ENCODE measurements at regions not wholly inside any gene's neighbourhood (a gene's known extent, or its start where the extent isn't known, plus 50 kb on each side); places are given as distances from the start of the nearest gene placed in this dataset.

GRCh38 chr2:122528958-122529705, 773.7 kb downstream of the TSN start:
- Histone ChIP-seq H3K4me1 (ENCODE audit: control insufficient read depth, insufficient read depth, low read length) (peaks cover 2% of the 10 kb centered on the region), H3K9me3 (ENCODE audit: control insufficient read depth in 2 of 2, low read length in 2 of 2) (no peaks in the 10 kb centered on the region), H3K27ac (ENCODE audit: low read length) (no peak overlapping the region), H3K27me3 (ENCODE audit: control insufficient read depth in 1 of 2, insufficient read depth in 2 of 2, low read length in 2 of 2) (peaks cover 0 to 2% of the 10 kb centered on the region in 2 donors), H3K4me3 (ENCODE audit: low read length in 2 of 2) (no peak overlapping the region), H3K36me3 (ENCODE audit: control insufficient read depth in 2 of 2, insufficient read depth in 2 of 2, low read length in 2 of 2) (no peaks in the 10 kb centered on the region), H3K9ac (ENCODE audit: low read length in 2 of 2) (no peak overlapping the region)

GRCh38 chr2:122530814-122531213, 775.4 kb downstream of the TSN start:
- Histone ChIP-seq H3K9ac (ENCODE audit: low read length in 2 of 2) (no peak overlapping the region), H3K36me3 (ENCODE audit: control insufficient read depth in 2 of 2, insufficient read depth in 2 of 2, low read length in 2 of 2) (no peaks in the 10 kb centered on the region), H3K4me1 (ENCODE audit: control insufficient read depth, insufficient read depth, low read length) (peaks cover 2% of the 10 kb centered on the region), H3K4me3 (ENCODE audit: low read length in 2 of 2) (no peak overlapping the region), H3K9me3 (ENCODE audit: control insufficient read depth in 2 of 2, low read length in 2 of 2) (no peaks in the 10 kb centered on the region), H3K27ac (ENCODE audit: low read length) (no peak overlapping the region), H3K27me3 (ENCODE audit: control insufficient read depth in 1 of 2, insufficient read depth in 2 of 2, low read length in 2 of 2) (peaks cover 0 to 2% of the 10 kb centered on the region in 2 donors)

DNA sequence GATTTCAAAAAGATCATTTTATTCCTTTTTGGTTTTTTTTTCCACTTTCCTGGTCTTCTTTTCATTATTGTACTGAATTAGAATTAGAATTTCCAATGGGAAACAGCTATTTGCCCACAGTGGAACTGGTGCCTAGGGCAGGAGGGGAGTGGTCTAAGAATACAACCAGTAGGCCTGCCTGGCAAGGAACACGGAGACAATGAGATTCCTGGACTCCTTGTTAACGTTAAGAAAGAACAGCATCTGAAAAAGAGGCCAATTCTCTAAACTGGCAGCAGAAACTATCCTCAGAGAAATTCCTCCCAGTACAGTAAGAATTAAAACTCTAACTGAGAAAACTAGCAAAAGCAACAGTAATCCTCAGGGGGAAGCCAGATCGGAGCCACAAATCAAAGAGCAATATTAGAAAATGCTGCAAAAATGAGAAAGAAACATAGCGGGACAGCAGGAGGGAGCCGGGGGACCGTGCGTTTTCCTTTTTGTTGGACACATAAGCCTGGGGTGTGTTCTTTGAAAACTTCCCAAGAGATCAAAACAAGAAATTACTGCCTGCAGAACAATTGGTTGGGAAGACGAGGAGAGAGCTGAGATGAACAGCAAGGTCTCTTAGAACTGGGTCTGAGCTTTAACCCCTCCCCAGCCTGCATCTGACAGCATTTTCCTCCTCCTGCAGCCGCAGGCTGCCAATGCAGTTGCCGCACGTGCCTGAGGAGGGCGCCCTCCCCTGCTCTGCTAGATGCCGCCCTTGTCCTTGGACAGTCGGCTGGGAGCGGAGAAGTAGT, 776.0 kb downstream of the TSN start:
- peaks cover 0 to 2% of the 10 kb centered on the region in 2 donors for H3K27me3 ChIP-seq (ENCODE audit: control insufficient read depth in 1 of 2, insufficient read depth in 2 of 2, low read length in 2 of 2)
- H3K4me1 ChIP-seq (ENCODE audit: control insufficient read depth, insufficient read depth, low read length) = peaks cover 2% of the 10 kb centered on the region
- no peak overlapping the region for H3K4me3 ChIP-seq (ENCODE audit: low read length in 2 of 2)
- H3K9ac ChIP-seq (ENCODE audit: low read length in 2 of 2) = no peak overlapping the region
- H3K27ac ChIP-seq (ENCODE audit: low read length) = no peak overlapping the region
- no peaks in the 10 kb centered on the region for H3K36me3 ChIP-seq (ENCODE audit: control insufficient read depth in 2 of 2, insufficient read depth in 2 of 2, low read length in 2 of 2)
- H3K9me3 ChIP-seq (ENCODE audit: control insufficient read depth in 2 of 2, low read length in 2 of 2) = no peaks in the 10 kb centered on the region

DNA sequence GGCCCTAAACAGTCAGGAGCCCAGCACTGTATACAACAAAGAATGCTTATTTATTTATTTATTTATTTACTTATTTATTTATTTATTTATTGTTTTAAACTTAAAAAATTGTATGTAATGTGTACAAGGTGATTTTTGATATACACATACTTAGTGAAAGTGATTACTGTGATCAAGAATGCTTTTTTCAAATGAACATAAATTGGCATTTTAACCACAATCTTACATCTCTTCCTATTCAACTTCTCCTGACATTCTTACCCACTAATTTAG, 776.6 kb downstream of the TSN start:
- no peaks in the 10 kb centered on the region for H3K36me3 ChIP-seq (ENCODE audit: control insufficient read depth in 2 of 2, insufficient read depth in 2 of 2, low read length in 2 of 2)
- H3K9ac ChIP-seq (ENCODE audit: low read length in 2 of 2) = no peak overlapping the region

DNA sequence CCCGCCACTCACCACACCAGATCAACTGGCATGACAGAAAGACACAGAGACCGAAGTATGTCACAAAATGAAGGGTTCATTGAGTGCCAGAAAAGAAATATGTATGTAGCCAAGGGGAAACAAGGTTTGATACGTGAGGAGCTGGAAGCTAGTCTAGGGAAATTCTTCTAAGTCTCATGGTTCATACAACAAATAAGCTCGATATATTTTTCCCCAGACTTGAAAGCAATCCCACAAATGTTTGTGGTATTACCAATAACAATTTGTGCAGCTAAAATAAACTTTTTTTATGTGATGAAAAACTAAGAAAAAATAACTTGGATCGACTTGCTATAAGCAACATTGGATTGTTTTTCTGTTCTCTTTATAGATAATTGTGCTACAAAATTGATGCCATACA, 777.0 kb downstream of the TSN start:
- H3K4me3 ChIP-seq (ENCODE audit: low read length in 2 of 2) = no peak overlapping the region
- no peaks in the 10 kb centered on the region for H3K36me3 ChIP-seq (ENCODE audit: control insufficient read depth in 2 of 2, insufficient read depth in 2 of 2, low read length in 2 of 2)
- H3K27me3 ChIP-seq (ENCODE audit: control insufficient read depth in 1 of 2, insufficient read depth in 2 of 2, low read length in 2 of 2) = peaks cover 0 to 2% of the 10 kb centered on the region in 2 donors
- H3K4me1 ChIP-seq (ENCODE audit: control insufficient read depth, insufficient read depth, low read length) = peaks cover 2% of the 10 kb centered on the region
- no peaks in the 10 kb centered on the region for H3K9me3 ChIP-seq (ENCODE audit: control insufficient read depth in 2 of 2, low read length in 2 of 2)
- no peak overlapping the region for H3K27ac ChIP-seq (ENCODE audit: low read length)
- no peak overlapping the region for H3K9ac ChIP-seq (ENCODE audit: low read length in 2 of 2)

More for the DNA sequence above, 776.6 kb downstream of the TSN start:
- Histone ChIP-seq H3K4me1 (ENCODE audit: control insufficient read depth, insufficient read depth, low read length) (peaks cover 2% of the 10 kb centered on the region), H3K27me3 (ENCODE audit: control insufficient read depth in 1 of 2, insufficient read depth in 2 of 2, low read length in 2 of 2) (peaks cover 0 to 2% of the 10 kb centered on the region in 2 donors), H3K27ac (ENCODE audit: low read length) (no peak overlapping the region), H3K9me3 (ENCODE audit: control insufficient read depth in 2 of 2, low read length in 2 of 2) (no peaks in the 10 kb centered on the region), H3K4me3 (ENCODE audit: low read length in 2 of 2) (no peak overlapping the region)

- Histone ChIP-seq H3K4me1 (ENCODE audit: control insufficient read depth, insufficient read depth, low read length) (peaks cover 2% of the 10 kb centered on the region), H3K9ac (ENCODE audit: low read length in 2 of 2) (no peak overlapping the region), H3K27ac (ENCODE audit: low read length) (no peak overlapping the region), H3K4me3 (ENCODE audit: low read length in 2 of 2) (no peak overlapping the region), H3K9me3 (ENCODE audit: control insufficient read depth in 2 of 2, low read length in 2 of 2) (no peaks in the 10 kb centered on the region), H3K36me3 (ENCODE audit: control insufficient read depth in 2 of 2, insufficient read depth in 2 of 2, low read length in 2 of 2) (no peaks in the 10 kb centered on the region), H3K27me3 (ENCODE audit: control insufficient read depth in 1 of 2, insufficient read depth in 2 of 2, low read length in 2 of 2) (peaks cover 0 to 2% of the 10 kb centered on the region in 2 donors)
Observed at GRCh38 chr2:122535960-122536505, 780.6 kb downstream of the TSN start.

DNA sequence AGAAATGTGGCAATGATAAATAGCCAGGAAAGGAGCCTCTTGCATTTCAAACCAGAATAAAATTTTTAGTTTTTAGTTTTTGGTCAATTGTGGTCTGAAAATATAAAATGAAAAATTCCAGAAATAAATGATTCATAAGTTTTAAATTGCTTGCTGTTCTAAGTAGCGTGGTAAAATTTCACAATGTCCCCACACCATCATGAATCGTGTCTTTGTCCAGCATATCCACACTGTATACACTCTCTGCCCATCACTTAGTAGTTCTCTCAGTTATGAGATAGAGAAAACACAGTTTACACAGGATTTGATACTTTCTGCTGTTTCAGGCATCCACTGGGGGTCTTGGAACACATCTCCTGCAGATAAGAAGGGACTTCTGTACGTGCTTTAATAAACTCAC, 783.9 kb downstream of the TSN start:
- Histone ChIP-seq H3K4me1 (ENCODE audit: control insufficient read depth, insufficient read depth, low read length) (no peaks in the 10 kb centered on the region), H3K9me3 (ENCODE audit: control insufficient read depth in 2 of 2, low read length in 2 of 2) (no peaks in the 10 kb centered on the region), H3K4me3 (ENCODE audit: low read length in 2 of 2) (no peak overlapping the region), H3K36me3 (ENCODE audit: control insufficient read depth in 2 of 2, insufficient read depth in 2 of 2, low read length in 2 of 2) (no peaks in the 10 kb centered on the region), H3K9ac (ENCODE audit: low read length in 2 of 2) (no peak overlapping the region), H3K27ac (ENCODE audit: low read length) (no peak overlapping the region), H3K27me3 (ENCODE audit: control insufficient read depth in 1 of 2, insufficient read depth in 2 of 2, low read length in 2 of 2) (no peaks in the 10 kb centered on the region)

DNA sequence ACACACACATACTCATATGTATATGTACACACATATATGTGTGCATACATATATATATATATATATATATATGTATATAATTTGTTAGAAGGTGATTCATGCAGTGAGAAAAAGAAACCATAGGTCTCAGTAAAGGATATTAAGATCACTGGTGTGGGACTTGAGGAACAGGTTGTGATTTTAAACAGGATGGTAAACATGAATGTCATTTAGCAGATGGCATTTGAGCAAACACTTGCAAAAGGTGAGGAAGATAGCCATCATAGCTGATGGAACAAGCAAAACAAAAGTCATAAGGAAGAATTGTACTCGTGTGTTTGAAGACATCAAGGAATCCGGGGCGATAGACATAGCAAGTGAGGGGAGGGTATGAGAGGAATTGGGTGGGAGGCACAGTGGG, 784.5 kb downstream of the TSN start:
- Histone ChIP-seq H3K27ac (ENCODE audit: low read length) (no peak overlapping the region), H3K4me3 (ENCODE audit: low read length in 2 of 2) (no peak overlapping the region), H3K4me1 (ENCODE audit: control insufficient read depth, insufficient read depth, low read length) (no peaks in the 10 kb centered on the region), H3K9ac (ENCODE audit: low read length in 2 of 2) (no peak overlapping the region), H3K9me3 (ENCODE audit: control insufficient read depth in 2 of 2, low read length in 2 of 2) (no peaks in the 10 kb centered on the region), H3K36me3 (ENCODE audit: control insufficient read depth in 2 of 2, insufficient read depth in 2 of 2, low read length in 2 of 2) (no peaks in the 10 kb centered on the region), H3K27me3 (ENCODE audit: control insufficient read depth in 1 of 2, insufficient read depth in 2 of 2, low read length in 2 of 2) (no peaks in the 10 kb centered on the region)

DNA sequence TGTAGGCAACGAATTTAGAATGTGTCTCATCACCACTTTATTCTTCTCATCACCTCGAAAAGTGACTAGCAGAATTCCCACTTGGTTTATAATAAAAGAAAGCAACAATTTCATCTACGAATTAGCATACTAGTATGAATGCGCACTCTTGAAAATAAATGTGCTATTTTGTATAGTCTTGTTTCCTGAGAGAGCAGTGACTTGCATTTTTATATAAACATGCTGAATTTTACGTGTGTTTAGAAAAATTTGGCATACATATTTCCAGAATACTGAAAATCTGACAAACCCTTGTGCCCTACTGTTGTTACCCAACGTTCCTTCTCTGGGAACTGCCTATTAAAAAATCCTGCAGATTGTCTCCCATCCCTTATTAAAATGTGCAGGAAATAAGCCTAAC, 786.8 kb downstream of the TSN start:
- Histone ChIP-seq H3K27ac (ENCODE audit: low read length) (no peak overlapping the region), H3K4me1 (ENCODE audit: control insufficient read depth, insufficient read depth, low read length) (no peaks in the 10 kb centered on the region), H3K27me3 (ENCODE audit: control insufficient read depth in 1 of 2, insufficient read depth in 2 of 2, low read length in 2 of 2) (no peaks in the 10 kb centered on the region), H3K36me3 (ENCODE audit: control insufficient read depth in 2 of 2, insufficient read depth in 2 of 2, low read length in 2 of 2) (no peaks in the 10 kb centered on the region), H3K4me3 (ENCODE audit: low read length in 2 of 2) (no peak overlapping the region), H3K9me3 (ENCODE audit: control insufficient read depth in 2 of 2, low read length in 2 of 2) (no peaks in the 10 kb centered on the region), H3K9ac (ENCODE audit: low read length in 2 of 2) (no peak overlapping the region)

DNA sequence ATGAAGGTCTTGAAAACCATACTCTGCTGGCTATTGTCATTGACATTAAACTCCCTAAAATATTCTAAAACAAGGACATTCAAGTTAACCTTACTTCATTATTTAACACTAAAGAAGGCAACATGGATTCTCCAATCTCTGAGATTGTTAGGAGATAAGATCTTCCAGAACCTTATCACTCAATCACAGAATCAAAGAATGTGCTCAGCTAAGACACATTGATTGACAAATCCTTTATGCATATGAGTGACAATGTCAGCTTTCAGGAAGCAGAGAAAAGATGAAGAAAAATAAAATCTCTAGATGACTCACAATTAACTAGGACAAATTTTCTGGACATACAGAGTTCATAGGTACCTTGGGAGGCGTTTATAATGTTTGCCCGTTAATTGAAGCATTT, 787.2 kb downstream of the TSN start:
- H3K9me3 ChIP-seq (ENCODE audit: control insufficient read depth in 2 of 2, low read length in 2 of 2) = no peaks in the 10 kb centered on the region
- no peak overlapping the region for H3K9ac ChIP-seq (ENCODE audit: low read length in 2 of 2)
- H3K27me3 ChIP-seq (ENCODE audit: control insufficient read depth in 1 of 2, insufficient read depth in 2 of 2, low read length in 2 of 2) = no peaks in the 10 kb centered on the region
- no peaks in the 10 kb centered on the region for H3K36me3 ChIP-seq (ENCODE audit: control insufficient read depth in 2 of 2, insufficient read depth in 2 of 2, low read length in 2 of 2)
- H3K4me1 ChIP-seq (ENCODE audit: control insufficient read depth, insufficient read depth, low read length) = no peaks in the 10 kb centered on the region
- no peak overlapping the region for H3K27ac ChIP-seq (ENCODE audit: low read length)
- no peak overlapping the region for H3K4me3 ChIP-seq (ENCODE audit: low read length in 2 of 2)

GRCh38 chr2:122543815-122544214, 788.4 kb downstream of the TSN start:
- no peaks in the 10 kb centered on the region for H3K9me3 ChIP-seq (ENCODE audit: control insufficient read depth in 2 of 2, low read length in 2 of 2)
- H3K36me3 ChIP-seq (ENCODE audit: control insufficient read depth in 2 of 2, insufficient read depth in 2 of 2, low read length in 2 of 2) = no peaks in the 10 kb centered on the region
- H3K27me3 ChIP-seq (ENCODE audit: control insufficient read depth in 1 of 2, insufficient read depth in 2 of 2, low read length in 2 of 2) = no peaks in the 10 kb centered on the region
- no peak overlapping the region for H3K9ac ChIP-seq (ENCODE audit: low read length in 2 of 2)
- H3K4me3 ChIP-seq (ENCODE audit: low read length in 2 of 2) = no peak overlapping the region
- H3K27ac ChIP-seq (ENCODE audit: low read length) = no peak overlapping the region
- H3K4me1 ChIP-seq (ENCODE audit: control insufficient read depth, insufficient read depth, low read length) = no peaks in the 10 kb centered on the region

All from stomach smooth muscle (tissue), 2 donors.